ENCODE measurements at regions not wholly inside any gene's neighbourhood (a gene's known extent, or its start where the extent isn't known, plus 50 kb on each side); places are given as distances from the start of the nearest gene placed in this dataset.

DNA sequence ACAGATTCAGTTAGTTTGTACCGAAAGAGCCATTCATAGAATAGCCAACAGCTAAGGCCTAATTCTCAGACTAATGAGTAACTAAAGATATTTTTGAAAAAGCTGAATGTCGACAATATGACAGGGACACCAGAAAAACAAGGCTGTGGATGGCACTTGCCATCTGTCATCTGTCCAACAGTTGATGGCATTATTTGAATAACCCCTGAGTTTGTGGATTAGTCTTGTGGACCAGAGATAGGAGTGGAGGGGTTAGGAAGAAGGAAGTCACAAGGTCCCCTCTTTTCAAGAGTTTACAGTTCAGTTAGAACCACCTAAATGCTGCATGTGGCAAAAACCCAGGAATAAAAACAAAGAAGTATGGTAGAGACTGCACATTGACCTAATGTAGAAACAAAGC is 356.5 kb upstream of the DUSP10 start:
- no peak for DNase-seq

DNA sequence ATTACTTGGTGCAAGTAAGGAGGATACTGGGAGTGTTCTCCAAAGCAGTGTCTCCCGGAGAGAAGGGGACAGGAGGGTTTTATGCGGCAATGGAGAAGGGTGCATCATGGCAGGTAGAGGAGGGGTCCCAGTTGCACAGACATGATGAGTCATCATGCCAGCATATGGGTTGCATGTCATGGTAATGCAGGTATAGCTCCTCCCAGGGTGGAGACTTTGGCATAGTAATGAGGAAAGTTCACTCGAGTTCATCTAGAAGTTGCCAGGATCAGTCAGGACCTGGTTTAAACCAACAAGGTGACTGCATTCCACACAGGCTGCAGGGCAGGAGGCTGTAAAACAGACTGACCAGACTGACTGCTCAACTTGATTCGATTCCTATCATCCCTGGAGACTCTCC is 355.7 kb upstream of the DUSP10 start:
- DNase-seq: no peak

DNA sequence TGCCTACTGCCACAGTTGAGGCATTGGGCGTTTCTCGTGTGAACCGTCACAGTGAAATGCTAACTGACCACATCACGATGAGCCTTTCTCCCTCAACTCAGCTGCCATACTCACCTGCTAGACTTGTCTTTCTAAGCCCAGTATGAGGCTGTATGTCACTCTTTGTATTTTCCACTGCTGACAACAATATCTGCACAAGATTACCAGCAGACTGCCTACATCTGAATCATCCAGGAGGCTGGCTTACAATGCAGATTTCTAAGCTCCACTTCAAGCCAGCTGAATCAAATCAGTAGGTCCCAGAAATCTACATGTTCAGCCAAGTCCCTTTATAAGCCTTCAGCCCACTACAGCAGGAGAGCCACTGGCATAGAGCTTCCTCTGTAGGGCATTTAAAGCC is 355.0 kb upstream of the DUSP10 start:
- no peak for DNase-seq

DNA sequence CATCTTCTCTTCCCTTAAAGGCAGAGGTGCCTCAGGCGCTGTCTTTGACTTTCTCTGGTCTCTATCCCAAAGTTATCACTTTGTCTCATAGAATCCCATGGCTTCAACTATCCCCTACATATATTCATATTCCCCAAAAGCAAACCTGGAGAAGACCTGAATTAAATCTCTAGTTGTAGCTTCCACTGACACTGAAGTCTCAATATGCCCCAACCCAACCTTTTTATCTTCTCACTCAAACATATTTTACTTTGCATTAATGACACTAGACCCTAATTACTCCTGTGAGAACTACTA is 354.5 kb upstream of the DUSP10 start:
- DNase-seq: no peak

DNA sequence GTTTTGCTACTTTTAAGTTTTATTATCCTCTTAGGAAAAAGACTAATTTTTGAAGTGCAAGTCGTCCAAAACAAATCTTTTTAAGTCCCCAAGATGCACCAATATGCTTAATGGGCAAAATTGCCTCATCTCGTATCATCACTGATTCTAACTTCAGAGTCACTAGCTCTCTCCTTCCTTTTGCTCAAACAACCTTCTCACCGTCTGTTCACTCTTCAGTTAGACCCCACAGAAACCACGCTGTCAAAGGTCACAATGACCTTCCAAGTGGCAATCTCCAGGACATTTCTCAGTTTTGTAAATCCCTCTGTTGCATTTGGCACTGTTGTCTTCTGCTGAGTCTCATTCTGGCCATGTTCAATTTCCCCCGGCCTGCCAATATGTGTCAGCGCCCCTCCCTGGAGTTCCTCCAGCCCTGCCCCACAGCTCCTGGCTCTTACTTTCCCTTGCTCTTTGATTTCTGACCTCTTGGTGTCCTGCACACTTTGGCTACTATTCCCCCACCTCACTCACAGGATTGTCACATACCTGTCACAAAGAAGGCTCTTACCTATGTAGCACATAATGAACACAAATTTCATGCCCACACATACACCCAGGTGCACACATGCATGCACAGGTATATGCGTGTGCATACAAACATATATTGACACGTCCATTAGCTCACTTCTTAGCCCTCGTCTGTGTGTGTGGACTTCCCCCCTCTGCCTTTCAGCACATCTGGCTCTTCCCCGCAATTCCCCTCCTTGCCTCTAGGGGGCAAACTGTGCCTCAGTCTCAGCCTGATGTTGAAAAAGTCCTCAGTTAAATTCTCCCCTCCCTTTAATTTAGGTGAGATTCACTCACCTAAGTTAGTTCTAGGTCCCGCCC is 354.0 kb upstream of the DUSP10 start:
- no peak for DNase-seq

DNA sequence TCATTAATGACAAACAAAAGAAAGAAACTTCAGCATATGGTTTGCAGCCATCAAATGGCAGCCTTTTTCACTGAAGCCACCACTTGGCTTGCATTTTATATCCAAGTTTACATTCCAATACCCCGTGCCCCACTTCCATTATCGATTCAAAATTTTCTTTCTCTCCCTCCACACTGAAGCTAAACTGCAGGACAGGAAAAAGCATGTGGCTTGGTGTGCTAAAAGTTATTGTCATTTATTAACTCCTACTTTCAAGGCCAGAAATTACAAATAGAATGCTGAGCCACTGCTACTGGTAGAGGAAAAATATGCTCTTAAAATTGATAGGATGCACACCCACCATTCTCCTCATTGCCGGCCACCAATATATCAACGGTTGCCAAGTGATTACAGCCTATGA is 351.6 kb upstream of the DUSP10 start:
- no peak for DNase-seq

DNA sequence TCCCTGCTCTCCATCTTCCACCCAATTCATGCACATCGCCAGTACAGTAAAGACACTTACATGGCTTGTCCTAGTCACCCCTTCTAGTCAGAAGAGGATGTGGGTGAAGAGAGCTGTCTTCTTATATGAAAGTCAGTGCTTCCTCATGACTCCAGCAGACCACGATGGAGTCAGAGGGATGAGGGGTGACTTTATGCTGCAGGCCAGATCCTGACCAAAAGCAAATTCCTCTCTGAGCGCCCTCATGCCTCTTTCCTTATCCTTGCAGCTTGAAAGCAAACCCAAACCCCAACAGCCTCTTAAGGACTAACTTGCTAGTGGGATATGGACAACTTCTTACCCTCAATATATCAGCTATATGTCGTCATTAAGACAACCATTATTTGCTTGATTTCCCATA is 348.2 kb upstream of the DUSP10 start:
- DNase-seq: peak; percentile 89

DNA sequence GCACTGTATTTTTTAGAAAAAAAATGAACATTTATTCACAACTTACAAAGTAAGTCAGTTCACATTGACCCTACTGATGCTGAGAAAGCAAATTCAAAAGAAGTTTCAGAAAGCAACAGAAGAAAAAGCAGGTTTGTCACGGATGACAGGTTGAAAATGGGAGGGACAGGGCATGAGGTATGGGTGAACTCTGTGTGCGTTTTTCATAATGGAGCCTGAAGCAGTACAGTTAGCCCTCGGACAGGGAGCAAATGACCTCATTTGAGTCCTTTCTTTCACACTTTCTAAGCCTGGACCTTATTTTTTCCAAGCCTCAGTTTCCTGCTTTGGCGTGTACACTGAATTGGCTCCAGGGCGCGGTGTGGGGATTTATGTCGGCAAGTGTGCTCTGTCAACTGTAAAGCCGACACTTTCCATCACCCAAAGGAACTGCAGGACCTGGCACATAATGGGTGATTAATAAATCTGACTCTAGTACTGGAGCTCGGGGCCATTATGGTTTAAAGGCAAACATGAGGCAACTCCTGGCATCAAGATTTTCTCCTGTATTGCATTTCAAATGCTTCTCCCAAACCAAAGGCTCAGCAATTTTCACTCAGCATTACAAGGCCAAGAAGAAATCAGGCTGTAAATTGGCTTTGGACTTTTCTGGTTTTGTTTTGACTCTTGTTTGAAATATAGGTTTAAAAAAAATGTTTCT is 345.5 kb upstream of the DUSP10 start:
- DNase-seq: no peak

DNA sequence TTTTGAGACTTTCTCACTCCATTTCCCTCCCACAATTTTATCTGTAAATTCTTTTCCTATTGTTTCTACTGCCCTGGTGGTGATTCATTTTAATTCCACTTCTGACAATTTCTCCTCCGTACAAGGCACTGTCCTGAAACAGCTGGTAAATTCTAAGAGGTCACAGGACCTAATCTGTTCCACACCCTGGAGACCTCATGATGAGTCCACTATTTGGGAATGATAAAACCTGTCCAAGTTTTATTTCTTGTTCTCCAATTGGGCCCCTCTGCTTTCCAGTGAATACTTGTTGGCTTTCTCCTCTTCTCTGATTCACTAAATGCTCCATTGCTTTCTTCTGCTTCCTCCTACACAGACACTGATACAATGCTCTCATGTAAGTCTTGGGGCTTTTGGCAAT is 343.1 kb upstream of the DUSP10 start:
- DNase-seq: peak; percentile 81

DNA sequence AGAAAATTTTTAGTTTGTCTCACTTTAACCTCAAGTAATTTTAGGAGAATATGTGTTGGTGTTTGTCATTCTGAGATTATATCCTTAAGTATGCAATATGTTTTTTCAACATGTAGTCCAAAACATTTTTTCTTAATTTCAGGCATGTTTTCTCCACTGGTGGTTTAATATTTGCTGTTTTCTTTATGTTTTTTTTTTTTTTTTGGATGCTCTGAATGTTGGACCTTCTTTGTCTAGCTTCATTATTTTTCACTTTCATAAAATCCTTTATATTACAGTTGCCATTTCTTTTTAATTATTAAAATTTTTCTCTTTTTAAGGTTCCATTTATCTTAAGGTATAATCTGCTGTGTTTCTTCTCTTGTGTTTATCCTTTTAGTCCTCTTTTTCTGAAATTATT is 342.2 kb upstream of the DUSP10 start:
- DNase-seq: no peak

DNA sequence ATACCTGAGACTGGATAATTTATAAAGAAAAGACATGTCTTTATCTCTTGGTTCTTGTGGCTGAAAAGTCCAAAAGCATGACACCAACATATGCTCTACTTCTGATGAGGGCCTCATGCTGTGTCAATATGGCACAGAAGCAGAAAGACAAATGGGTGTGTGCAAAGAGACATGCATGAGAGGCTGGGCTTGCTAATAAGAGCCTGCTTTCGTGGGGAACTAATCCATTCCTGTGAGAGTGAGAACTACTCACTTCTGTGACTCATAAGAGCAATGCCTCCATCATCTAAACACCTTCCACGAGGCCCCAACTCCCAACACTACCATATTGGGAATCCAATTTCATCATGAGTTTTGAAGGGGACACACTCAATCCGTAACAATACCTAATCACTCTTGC is 340.0 kb upstream of the DUSP10 start:
- no peak for DNase-seq

DNA sequence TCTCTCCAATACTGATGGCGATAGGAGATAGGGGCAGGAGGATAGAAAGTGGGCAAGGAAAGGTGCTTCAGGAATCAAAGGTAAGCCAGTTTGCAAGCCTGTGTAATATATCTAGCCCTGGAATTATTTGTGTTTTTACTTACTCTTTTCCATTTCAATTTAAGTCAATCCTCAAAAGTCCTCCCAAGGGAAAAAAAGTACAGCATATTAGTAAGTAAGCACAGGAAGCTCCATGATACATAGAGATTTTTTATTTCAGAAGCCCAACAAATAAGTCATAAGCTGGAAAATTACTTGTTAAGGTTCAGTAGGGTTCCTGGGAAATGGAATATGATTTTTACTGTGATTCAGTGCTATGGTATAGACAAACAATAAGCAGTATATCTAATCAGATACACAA is 337.7 kb upstream of the DUSP10 start:
- peak; percentile 54 for DNase-seq

DNA sequence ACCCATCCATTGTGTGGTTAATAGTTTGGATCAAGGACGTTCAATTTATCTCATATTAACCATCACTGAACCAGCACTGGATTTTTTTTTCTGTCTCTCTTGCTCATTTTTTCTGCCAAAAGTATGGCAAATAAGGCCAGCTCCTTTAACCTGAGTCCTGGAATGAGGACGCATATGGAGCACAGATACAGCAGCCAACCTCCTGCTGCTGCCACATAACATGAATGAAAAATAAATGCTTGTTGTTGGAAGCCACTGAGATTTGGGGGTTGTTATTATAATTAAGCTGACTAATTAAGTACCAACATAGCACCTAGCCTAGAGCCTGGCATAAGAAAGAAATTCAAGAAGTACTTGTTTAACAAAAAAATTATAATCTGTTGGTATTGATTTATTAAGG is 335.3 kb upstream of the DUSP10 start:
- no peak for DNase-seq

DNA sequence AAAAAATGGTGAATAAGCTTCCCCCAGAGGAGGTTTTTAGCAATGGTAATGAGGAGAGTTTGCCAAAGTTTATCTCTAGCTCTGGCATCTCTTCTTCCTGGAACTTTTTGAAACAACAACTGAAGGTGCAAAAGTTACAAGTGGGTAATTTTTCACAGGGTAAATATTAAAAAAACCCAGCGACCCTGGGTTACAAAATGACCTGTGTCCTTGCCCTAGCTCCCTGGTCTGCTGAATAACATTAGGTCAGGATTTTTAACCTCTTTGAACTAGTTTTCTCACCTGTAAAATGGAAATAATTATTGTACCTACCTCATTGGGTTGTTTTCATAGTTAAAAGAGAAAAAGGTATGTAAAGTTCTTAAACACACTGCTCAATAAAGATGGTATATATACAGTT is 332.4 kb upstream of the DUSP10 start:
- no peak for DNase-seq

DNA sequence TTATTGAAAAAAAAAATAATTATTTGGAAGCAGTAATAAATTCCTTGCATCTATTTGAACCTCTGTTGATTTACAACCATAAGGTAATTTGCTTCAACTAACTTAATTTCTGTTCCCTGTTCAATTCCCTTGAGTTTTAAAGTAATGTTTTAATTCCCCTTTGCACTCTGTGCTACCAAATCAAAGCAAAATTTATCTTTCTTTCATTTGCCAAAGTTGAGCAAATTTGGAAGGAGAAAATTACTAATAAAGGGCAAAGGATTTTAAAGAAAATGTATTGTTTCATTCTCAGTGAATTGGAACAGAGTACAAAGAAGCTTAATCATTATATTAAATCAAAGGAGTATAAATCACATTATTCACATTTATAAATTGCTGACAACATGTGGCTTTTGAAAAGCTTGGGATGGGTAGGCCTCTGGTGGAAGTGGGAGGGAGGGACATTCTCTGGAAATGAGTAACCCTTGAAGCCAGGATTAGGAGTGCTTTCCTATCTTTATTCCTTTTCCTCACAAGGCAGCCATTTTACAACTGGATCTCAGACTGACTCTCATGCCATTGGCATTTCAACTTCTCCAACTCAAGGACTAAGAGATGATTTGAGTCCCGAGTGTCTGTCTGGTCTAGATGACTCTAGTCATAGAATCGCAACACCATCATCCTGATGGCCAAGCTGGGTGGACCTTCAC is 331.6 kb upstream of the DUSP10 start:
- DNase-seq: peak; percentile 98

DNA sequence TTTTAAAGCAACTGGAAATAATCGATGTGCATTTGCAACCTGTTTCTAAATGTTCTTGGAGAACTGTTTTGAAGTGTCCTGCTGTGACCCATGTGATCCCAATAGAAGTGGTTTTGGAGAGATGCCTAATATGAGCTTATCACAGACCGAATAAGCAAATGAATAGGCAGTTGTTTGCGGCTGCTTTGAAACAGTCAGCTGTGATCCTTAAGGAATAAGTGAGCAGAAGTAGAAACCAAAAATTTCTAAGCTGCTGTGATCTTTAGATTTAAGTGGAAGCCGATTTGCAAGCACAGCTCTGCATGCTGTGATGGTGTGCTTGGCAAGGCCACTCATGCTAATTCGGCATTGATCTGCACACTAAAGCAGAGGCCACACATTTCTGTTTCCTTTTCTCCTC is 329.5 kb upstream of the DUSP10 start:
- no peak for DNase-seq

DNA sequence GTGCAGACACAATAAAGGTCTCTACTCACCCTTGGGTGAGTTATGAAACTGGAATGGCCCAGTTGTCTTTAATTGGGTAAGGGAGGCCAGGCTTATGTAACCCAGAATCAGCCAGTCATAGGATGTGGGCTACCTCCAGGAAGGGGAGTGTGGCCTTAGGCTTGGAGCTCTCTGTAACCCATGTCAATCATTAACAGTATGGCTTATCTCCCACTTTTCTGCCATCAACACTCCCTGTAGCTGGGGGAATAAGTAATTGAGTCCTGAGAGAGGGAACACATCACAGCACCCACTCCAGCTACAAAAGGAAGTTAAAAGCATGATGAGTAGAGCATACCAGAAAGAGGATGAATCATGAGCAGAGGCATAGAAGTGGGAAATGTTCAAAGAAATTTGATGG is 327.0 kb upstream of the DUSP10 start:
- DNase-seq: peak; percentile 49

DNA sequence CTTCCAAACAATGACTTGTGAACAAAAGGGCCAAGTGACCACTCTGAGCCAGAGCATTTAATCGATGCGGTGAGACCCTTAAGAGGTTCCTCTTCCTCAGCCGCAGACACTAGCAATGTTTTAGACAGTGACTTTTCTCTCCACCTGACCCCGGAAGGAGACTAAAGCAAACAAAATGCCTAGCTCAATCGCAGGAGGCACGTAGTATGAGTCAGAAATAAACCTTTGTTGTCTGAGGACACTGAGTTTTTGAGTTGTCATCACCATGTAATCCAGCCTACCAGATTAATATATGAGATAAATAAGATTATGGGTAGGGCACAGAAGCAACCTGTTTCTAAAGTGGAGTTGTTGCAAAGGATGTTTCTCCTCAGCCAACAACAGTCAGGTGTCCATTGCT is 326.2 kb upstream of the DUSP10 start:
- no peak for DNase-seq

DNA sequence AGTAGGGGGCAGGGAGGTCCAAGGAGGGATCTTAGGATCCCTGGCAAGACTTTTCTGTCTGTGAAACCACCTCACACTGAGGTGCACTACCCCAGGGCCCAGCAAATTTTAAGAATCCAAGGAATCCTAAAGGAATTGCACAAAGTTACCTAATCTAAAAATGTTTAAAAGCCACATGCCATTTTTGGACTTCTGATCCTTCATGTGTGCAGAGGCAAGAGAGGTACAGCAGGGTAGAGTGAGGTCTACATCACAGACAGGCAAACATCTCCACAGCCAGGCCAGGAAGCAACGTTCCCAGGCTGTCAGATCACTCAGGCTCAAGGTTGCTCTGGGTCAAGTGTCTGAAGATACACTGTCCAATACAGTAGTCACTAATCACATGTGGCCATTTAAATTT is 324.6 kb upstream of the DUSP10 start:
- DNase-seq: no peak

DNA sequence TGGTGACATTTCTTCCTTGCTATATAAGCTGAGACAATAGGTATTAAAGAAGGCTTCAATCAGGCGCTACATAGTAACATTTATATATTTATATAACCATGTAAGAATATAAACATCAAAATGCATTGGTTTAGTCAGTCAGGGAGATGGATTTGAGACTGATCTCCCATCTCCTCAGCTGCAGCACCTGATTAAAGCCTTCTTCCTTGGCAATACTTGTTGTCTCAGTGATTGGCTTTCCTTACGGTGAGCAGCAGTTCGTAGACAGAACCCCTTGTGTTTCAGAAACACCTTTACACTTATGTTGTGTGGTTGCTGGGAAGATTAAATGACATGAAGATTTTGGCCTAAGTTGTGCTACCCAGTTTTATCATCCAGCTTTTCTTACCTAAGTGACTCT is 323.3 kb upstream of the DUSP10 start:
- DNase-seq: no peak

DNA sequence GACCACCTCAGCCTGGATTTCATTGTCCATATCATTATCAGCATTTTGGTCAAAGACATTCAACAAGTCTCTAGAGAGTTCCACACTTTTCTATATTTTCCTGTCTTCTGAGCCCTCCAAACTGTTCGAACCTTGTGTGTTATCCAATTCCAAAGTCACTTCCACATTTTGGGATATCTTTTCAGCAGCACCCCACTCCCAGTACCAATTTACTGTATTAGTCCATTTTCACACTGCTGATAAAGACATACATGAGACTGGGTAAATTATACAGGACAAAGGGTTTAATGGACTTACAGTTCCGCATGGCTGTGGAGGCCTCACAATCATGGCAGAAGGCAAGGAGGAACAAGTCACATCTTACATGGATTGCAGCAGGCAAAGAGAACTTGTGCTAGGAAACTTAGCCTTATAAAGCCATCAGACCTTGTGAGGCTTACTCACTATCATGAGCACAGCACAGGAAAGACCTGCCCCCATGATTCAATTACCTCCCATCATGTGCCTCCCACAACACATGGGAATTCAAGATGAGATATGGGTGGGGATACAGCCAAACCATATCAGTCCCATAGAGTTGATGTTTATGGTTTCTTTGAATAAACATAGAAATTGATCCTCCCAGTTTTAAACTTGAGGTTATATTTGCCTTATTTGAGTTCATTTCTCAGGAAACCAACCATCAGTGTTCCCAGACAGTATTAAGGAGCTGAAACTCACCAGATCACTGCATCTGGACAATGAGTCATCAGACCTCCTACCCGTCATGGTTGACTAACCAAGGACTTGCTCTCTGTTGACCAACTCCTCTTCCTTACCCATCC is 322.7 kb upstream of the DUSP10 start:
- peak; percentile 82 for DNase-seq

DNA sequence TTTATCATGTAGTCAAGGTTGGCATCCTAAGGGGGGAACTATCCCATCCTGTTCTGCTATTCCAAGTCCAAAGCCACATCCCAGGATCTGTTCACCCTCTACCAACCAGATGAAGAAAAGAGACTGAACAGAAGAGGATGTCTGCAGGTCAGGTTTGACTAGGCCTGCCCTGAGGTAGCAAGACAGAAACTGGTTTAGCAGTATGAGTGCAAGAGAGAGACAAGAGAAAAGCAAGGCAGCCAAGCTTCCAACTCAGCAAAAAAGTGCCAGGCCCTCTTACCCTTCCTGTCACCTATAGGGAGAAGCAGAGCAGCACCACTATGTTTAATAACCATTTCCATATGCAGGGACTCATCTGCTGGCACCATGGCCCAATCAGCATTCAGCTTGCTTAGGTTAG is 320.8 kb upstream of the DUSP10 start:
- DNase-seq: no peak

All from fibroblast of skin of back (primary cell).